H1 (cell line): ENCODE measurements at regions not wholly inside any gene's neighbourhood (a gene's known extent, or its start where the extent isn't known, plus 50 kb on each side); places are given as distances from the start of the nearest gene placed in this dataset.

Experiments
- CTCF ChIA-PET: fragments of 300-600 bp; sonication (Branson Sonifier 250); formaldehyde crosslinking; loops from one replicate; lab custom pipeline; 2021; ENCODE audit not compliant: partially characterized antibody; lab: Charles Lee
- POLR2A ChIA-PET: fragments of 300-600 bp; sonication (Branson Sonifier 250); formaldehyde crosslinking; loops from one replicate; lab custom pipeline; 2021; ENCODE audit warnings: inconsistent platforms; ENCODE audit not compliant: partially characterized antibody; lab: Charles Lee
- DNase-seq, 2 experiments: peaks; one replicate each; pipeline versions ENCODE4 v3.0.0 to v3.0.0-alpha.2; 2010 to 2022; ENCODE audit warnings: low spot score in 2 of 2, low read depth in 1 of 2, mixed read lengths in 1 of 2
- FAIRE-seq: peaks from 2 replicates; lab custom pipeline; 2011; peaks lifted over from hg19 to GRCh38; lab: Jason Lieb, UNC
- H2AFZ ChIP-seq: 2 replicates; pipeline ENCODE4 v1.8.1; 2012; ENCODE audit warnings: low read length, inconsistent platforms
- H2AK5ac ChIP-seq: 2 replicates; pipeline ENCODE4 v1.6.1; 2013; ENCODE audit warnings: low read depth, low read length
- H2BK120ac ChIP-seq: replicated peaks from 2 replicates; pipeline ENCODE3; 2013; ENCODE audit warnings: low read depth, low read length, inconsistent platforms
- H2BK12ac ChIP-seq: 2 replicates; pipeline ENCODE4 v1.6.1; 2013; ENCODE audit warnings: low read depth, low read length
- H2BK15ac ChIP-seq: 2 replicates; pipeline ENCODE4 v1.6.1; 2013; ENCODE audit warnings: low read length
- H2BK20ac ChIP-seq: 2 replicates; pipeline ENCODE4 v1.6.1; 2013; ENCODE audit warnings: low read length
- H2BK5ac ChIP-seq: 2 replicates; pipeline ENCODE4 v1.6.1; 2013; ENCODE audit warnings: low read depth, low read length
- H3K14ac ChIP-seq: 2 replicates; pipeline ENCODE4 v1.6.1; 2013; ENCODE audit warnings: inconsistent platforms; ENCODE audit not compliant: insufficient read length
- H3K18ac ChIP-seq: 2 replicates; pipeline ENCODE4 v1.6.1; 2013; ENCODE audit warnings: low read length; ENCODE audit errors: extremely low read depth
- H3K23ac ChIP-seq: 2 replicates; pipeline ENCODE4 v1.6.1; 2013; ENCODE audit warnings: inconsistent platforms; ENCODE audit not compliant: insufficient read length
- H3K23me2 ChIP-seq: 2 replicates; pipeline ENCODE4 v1.6.1; 2013; ENCODE audit warnings: low read depth, low read length
- H3K27ac ChIP-seq: 2 replicates; pipeline ENCODE4 v1.6.1; 2011; ENCODE audit warnings: low read depth, low read length, inconsistent platforms
- H3K27me3 ChIP-seq, 4 experiments: replicated peaks in 1 of 4; 1 replicate in 1 of 4; 2 replicates in 3 of 4; pipeline versions ENCODE4 v1.6.1 to v1.8.1; 2011 to 2013; ENCODE audit warnings: low read length in 3 of 4, mild to moderate bottlenecking in 3 of 4, inconsistent platforms in 2 of 4, mixed read lengths in 2 of 4, moderate library complexity in 1 of 4; ENCODE audit not compliant: control insufficient read depth in 3 of 4, insufficient read depth in 3 of 4; ENCODE audit errors: extremely low read depth in 1 of 4
- H3K36me3 ChIP-seq, 4 experiments: 2 replicates each; pipeline versions ENCODE4 v1.6.1 to v1.8.1; 2011 to 2013; ENCODE audit warnings: mild to moderate bottlenecking in 4 of 4, low read length in 3 of 4, moderate library complexity in 2 of 4, control low read depth in 1 of 4, inconsistent platforms in 1 of 4; ENCODE audit not compliant: insufficient read depth in 4 of 4, control insufficient read depth in 2 of 4
- H3K4ac ChIP-seq: replicated peaks from 2 replicates; pipeline ENCODE3; 2013; ENCODE audit warnings: low read length, low read depth, mixed read lengths, inconsistent platforms; ENCODE audit not compliant: insufficient read length
- H3K4me1 ChIP-seq, 4 experiments: replicated peaks in 1 of 4; 1 replicate in 1 of 4; 2 replicates in 3 of 4; pipeline versions ENCODE4 v1.6.1 to v1.8.1; 2011 to 2013; ENCODE audit warnings: low read length in 3 of 4, inconsistent platforms in 2 of 4, mixed read lengths in 1 of 4; ENCODE audit not compliant: insufficient read depth in 4 of 4, control insufficient read depth in 3 of 4
- H3K4me2 ChIP-seq, 2 experiments: 2 replicates each; pipeline versions ENCODE4 v1.6.1 to v1.8.1; 2011 to 2013; ENCODE audit warnings: low read depth in 2 of 2, low read length in 2 of 2, control low read depth in 1 of 2, inconsistent platforms in 1 of 2, mild to moderate bottlenecking in 1 of 2; ENCODE audit not compliant: insufficient read depth in 1 of 2
- H3K4me3 ChIP-seq, 4 experiments: fragments of 200-600, 300-600 bp in 1 of 4; sonication (generic), shearing (Covaris generic), sonication (Bioruptor Twin) in 1 of 4; 2 replicates each; pipeline versions ENCODE4 v1.5.1 to v1.8.1; 2011 to 2016; ENCODE audit warnings: low read length in 4 of 4, low read depth in 3 of 4, control low read depth in 2 of 4, inconsistent platforms in 2 of 4, mild to moderate bottlenecking in 2 of 4, mixed read lengths in 1 of 4, moderate library complexity in 1 of 4; ENCODE audit not compliant: insufficient read depth in 2 of 4; ENCODE audit errors: extremely low read depth in 1 of 4
- H3K56ac ChIP-seq: replicated peaks from 2 replicates; pipeline ENCODE3; 2013; ENCODE audit warnings: low read depth, mild to moderate bottlenecking, mixed read lengths, low read length, inconsistent platforms; ENCODE audit not compliant: insufficient read length
- H3K79me1 ChIP-seq: 2 replicates; pipeline ENCODE4 v1.6.1; 2013; ENCODE audit warnings: low read depth, low read length, control low read depth
- H3K79me2 ChIP-seq, 2 experiments: 2 replicates each; pipeline versions ENCODE4 v1.6.1 to v1.8.1; 2012 to 2013; ENCODE audit warnings: low read length in 2 of 2, mild to moderate bottlenecking in 2 of 2, inconsistent platforms in 1 of 2; ENCODE audit not compliant: insufficient read depth in 2 of 2, control insufficient read depth in 1 of 2
- H3K9ac ChIP-seq, 4 experiments: replicated peaks in 1 of 4; 1 replicate in 1 of 4; 2 replicates in 3 of 4; pipeline versions ENCODE4 v1.6.1 to v1.8.1; 2011 to 2013; ENCODE audit warnings: low read depth in 3 of 4, low read length in 3 of 4, control low read depth in 2 of 4, mild to moderate bottlenecking in 2 of 4, moderate library complexity in 2 of 4, inconsistent platforms in 1 of 4; ENCODE audit errors: extremely low read depth in 1 of 4
- H3K9me3 ChIP-seq, 2 experiments: 2 replicates each; pipeline versions ENCODE4 v1.6.1 to v1.8.1; 2012 to 2013; ENCODE audit warnings: mild to moderate bottlenecking in 2 of 2, moderate library complexity in 2 of 2, control low read depth in 1 of 2, inconsistent platforms in 1 of 2, low read depth in 1 of 2, low read length in 1 of 2, mixed read lengths in 1 of 2; ENCODE audit not compliant: insufficient read depth in 2 of 2
- H4K20me1 ChIP-seq, 2 experiments: replicated peaks in 1 of 2; 2 replicates each; pipeline versions ENCODE3 to v1.8.1; 2011 to 2013; ENCODE audit warnings: inconsistent platforms in 2 of 2, low read length in 2 of 2, mild to moderate bottlenecking in 1 of 2; ENCODE audit not compliant: insufficient read depth in 2 of 2, control insufficient read depth in 1 of 2
- H4K5ac ChIP-seq: 2 replicates; pipeline ENCODE4 v1.6.1; 2013; ENCODE audit warnings: low read length, low read depth, mixed read lengths, inconsistent platforms; ENCODE audit not compliant: insufficient read length
- H4K8ac ChIP-seq: 2 replicates; pipeline ENCODE4 v1.8.0; 2013; ENCODE audit warnings: mild to moderate bottlenecking, moderate library complexity, low read length, inconsistent platforms; ENCODE audit not compliant: insufficient read depth; ENCODE audit errors: extremely low read depth
- H4K91ac ChIP-seq: replicated peaks from 2 replicates; pipeline ENCODE3; 2013; ENCODE audit warnings: low read length, mixed read lengths, inconsistent platforms; ENCODE audit not compliant: insufficient read length
- POU5F1 ChIP-seq: IDR thresholded peaks from 2 replicates; pipeline ENCODE4 v1.6.1; 2011; ENCODE audit warnings: low read depth, mild to moderate bottlenecking, low read length, moderate library complexity
- SIN3A ChIP-seq, 2 experiments: IDR thresholded peaks in 1 of 2; conservative IDR thresholded peaks in 1 of 2; 2 replicates each; pipeline ENCODE4 v1.6.1; 2011 to 2012; ENCODE audit warnings: low read length in 2 of 2, improper control_type of control experiment in 1 of 2, low read depth in 1 of 2, mild to moderate bottlenecking in 1 of 2
- WGBS, 2 experiments: shearing (Covaris generic) in 1 of 2; methylation state at CpG; one replicate each; pipeline versions ENCODE4 v1.1.6 to v1.1.7; 2013 to 2015; ENCODE audit warnings: low lambda C conversion rate in 2 of 2, mixed read lengths in 2 of 2, inconsistent platforms in 1 of 2, low coverage in 1 of 2, missing lambda C conversion rate in 1 of 2; ENCODE audit not compliant: insufficient replicate concordance in 2 of 2, insufficient coverage in 1 of 2, insufficient read length in 1 of 2; ENCODE audit errors: extremely low coverage in 1 of 2, missing lambda C conversion rate in 1 of 2; 5-methylcytosine and 5-hydroxymethylcytosine counted together

- Histone ChIP-seq H4K91ac (no peak overlapping the region), H4K8ac (peak overlapping the region; percentile 78; the same call in 1 of the 2 replicates), H3K4me3 (peak overlapping the region; percentile 7 to 58 (median 33); a peak in 5 of 8 replicates), H2AK5ac (no peak overlapping the region), H2BK12ac (no peak overlapping the region), H3K23me2 (no peaks in the 10 kb centered on the region), H3K9me3 (no peaks in the 10 kb centered on the region), H2BK20ac (no peak overlapping the region), H3K4ac (no peak overlapping the region), H3K27ac (no peak overlapping the region), H3K79me1 (no peaks in the 10 kb centered on the region), H2BK15ac (no peak overlapping the region), H3K18ac (no peak overlapping the region), H3K23ac (no peak overlapping the region), H3K9ac (no peak overlapping the region), H3K79me2 (no peaks in the 10 kb centered on the region), H3K4me1 (peaks cover 0 to 6% (median 1%) of the 10 kb centered on the region in 4 experiments; a peak in 4 of 7 replicates), H3K14ac (no peak overlapping the region), H3K27me3 (peaks cover 3 to 21% (median 16%) of the 10 kb centered on the region in 4 experiments; a peak in 6 of 7 replicates), H4K20me1 (no peaks in the 10 kb centered on the region), H2BK5ac (no peak overlapping the region), H3K4me2 (peak overlapping the region; percentile 1 to 71; a peak in 3 of 4 replicates), H3K36me3 (no peaks in the 10 kb centered on the region), H2AFZ (no peak overlapping the region), H4K5ac (no peak overlapping the region), H2BK120ac (no peak overlapping the region), H3K56ac (no peak overlapping the region)
- no peak for FAIRE-seq
- no peak for TF ChIP-seq POU5F1
- 0 out of 4 replicates have a peak, but pooled peaks of 1 of the 2 experiments have one; percentile 4 for TF ChIP-seq SIN3A (conservative IDR thresholded peaks at IDR 0.05 in 1 of 2, IDR thresholded peaks at IDR 0.05 in 1 of 2; ENCODE audit: low read depth in 1 of 2, low read length in 2 of 2)
- 69% methylated on average over 22 of the region's 22 CpGs; no CpG with 5 or more reads in 1 of the 2 experiments for WGBS, 2 experiments
- ChIA-PET CTCF (interaction anchor here (0.7 to 3.6 kb wide), 34 partner anchors 10 to 275 kb away, joined by 3 to 30 read pairs (median 4); partner anchors contain the start of gene PITX1), POLR2A (interaction anchor here (0.6 kb wide), 1 partner anchor 157 kb away, joined by 3 read pairs; no protein-coding TSS in a partner anchor)
- peak in 1 of 2 experiments; percentile 49 for DNase-seq
Measured at GRCh38 chr5:135190416-135191083, 156.5 kb upstream of the PITX1 start.
